GM23338 (cell line): ENCODE measurements at regions not wholly inside any gene's neighbourhood (a gene's known extent, or its start where the extent isn't known, plus 50 kb on each side); places are given as distances from the start of the nearest gene placed in this dataset.

Experiments
- ATAC-seq: fragments of 200-7000 bp; cut with Tn5 transposase; 3 replicates; pipeline ENCODE4 v1.9.1; 2020
- DNase-seq: peaks from one replicate; pipeline ENCODE4 v3.0.0-alpha.2; 2015; ENCODE audit warnings: low spot score
- H2AFZ ChIP-seq: fragments of 200-600 bp; sonication (generic); 2 replicates; pipeline ENCODE4 v1.8.0; 2016; ENCODE audit warnings: antibody characterized with exemption, mild to moderate bottlenecking, moderate library complexity
- H3F3A ChIP-seq: fragments of 200-600 bp; sonication (generic); replicated peaks from 2 replicates; pipeline ENCODE4 v1.8.0; 2017; ENCODE audit warnings: antibody characterized with exemption, mixed run types, low read depth
- H3K27ac ChIP-seq: fragments of 200-600 bp; sonication (generic); 2 replicates; pipeline ENCODE4 v1.6.1; 2016; ENCODE audit warnings: low read depth
- H3K27me3 ChIP-seq: fragments of 200-600 bp; sonication (generic); 2 replicates; pipeline ENCODE4 v1.8.0; 2016; ENCODE audit warnings: mild to moderate bottlenecking, mixed run types, moderate library complexity; ENCODE audit not compliant: insufficient read depth
- H3K36me3 ChIP-seq: fragments of 200-600 bp; sonication (generic); 2 replicates; pipeline ENCODE4 v1.8.0; 2016; ENCODE audit warnings: mild to moderate bottlenecking; ENCODE audit not compliant: insufficient read depth
- H3K4me1 ChIP-seq: fragments of 200-600 bp; sonication (generic); 2 replicates; pipeline ENCODE4 v1.8.0; 2016; ENCODE audit warnings: mild to moderate bottlenecking, moderate library complexity; ENCODE audit not compliant: insufficient read depth
- H3K4me2 ChIP-seq: fragments of 200-600 bp; sonication (generic); 2 replicates; pipeline ENCODE4 v1.7.1; 2017; ENCODE audit warnings: mixed run types
- H3K4me3 ChIP-seq: fragments of 200-600 bp; sonication (generic); 2 replicates; pipeline ENCODE4 v1.6.1; 2016; ENCODE audit warnings: mixed run types
- H3K79me2 ChIP-seq: fragments of 200-600 bp; sonication (generic); replicated peaks from 2 replicates; pipeline ENCODE4 v1.8.0; 2017; ENCODE audit warnings: mild to moderate bottlenecking; ENCODE audit not compliant: insufficient read depth
- H3K9me2 ChIP-seq: fragments of 200-600 bp; sonication (generic); 2 replicates; pipeline ENCODE4 v1.8.0; 2017; ENCODE audit not compliant: insufficient read depth
- H4K20me1 ChIP-seq: fragments of 200-600 bp; sonication (generic); replicated peaks from 2 replicates; pipeline ENCODE4 v1.8.0; 2017; ENCODE audit warnings: mild to moderate bottlenecking; ENCODE audit not compliant: insufficient read depth
- H3K27ac Mint-ChIP-seq: 2 replicates; pipeline ENCODE4 v1.8.0; 2020; ENCODE audit warnings: inconsistent platforms, mild to moderate bottlenecking, moderate library complexity, mixed read lengths
- H3K27me3 Mint-ChIP-seq: 3 replicates; pipeline ENCODE4 v1.8.0; 2022; ENCODE audit warnings: low read depth, mild to moderate bottlenecking, moderate library complexity, mixed read lengths, inconsistent platforms; ENCODE audit not compliant: insufficient read depth, poor library complexity
- H3K36me3 Mint-ChIP-seq: 3 replicates; pipeline ENCODE4 v1.8.0; 2021; ENCODE audit warnings: low read depth, mild to moderate bottlenecking, inconsistent platforms, moderate library complexity, mixed read lengths
- H3K4me1 Mint-ChIP-seq: 3 replicates; pipeline ENCODE4 v1.8.0; 2020; ENCODE audit warnings: mild to moderate bottlenecking, inconsistent platforms, mixed read lengths
- H3K4me3 Mint-ChIP-seq: 3 replicates; pipeline ENCODE4 v1.8.0; 2021; ENCODE audit warnings: moderate library complexity, mild to moderate bottlenecking, inconsistent platforms, mixed read lengths
- H3K9me3 Mint-ChIP-seq: 3 replicates; pipeline ENCODE4 v1.8.0; 2020; ENCODE audit warnings: moderate library complexity, mild to moderate bottlenecking, inconsistent platforms, mixed read lengths
- CREB1 ChIP-seq: fragments of 250-450 bp; sonication (Bioruptor Pico); IDR thresholded peaks from 2 replicates; pipeline ENCODE4 v1.5.0; 2020; ENCODE audit warnings: low read depth, mild to moderate bottlenecking, moderate library complexity
- CTCF ChIP-seq, 2 experiments: fragments of 200-600 bp in 1 of 2; sonication (generic) in 1 of 2; conservative IDR thresholded peaks; 2 replicates each; pipeline versions ENCODE4 v1.5.1 to v1.6.1; 2016 to 2017; ENCODE audit warnings: antibody characterized with exemption in 2 of 2, low read depth in 2 of 2, mild to moderate bottlenecking in 2 of 2, moderate library complexity in 1 of 2
- EZH2phosphoT487 ChIP-seq: fragments of 200-600 bp; sonication (generic); IDR thresholded peaks from one replicate; pipeline ENCODE4 v1.8.1; 2018; ENCODE audit warnings: antibody characterized with exemption; ENCODE audit not compliant: unreplicated experiment
- ZNF114 ChIP-seq: fragments of 250-450 bp; sonication (Bioruptor Pico); IDR thresholded peaks from 2 replicates; pipeline ENCODE4 v1.5.0; 2020; ENCODE audit warnings: mild to moderate bottlenecking, moderate library complexity
- ZNF462 ChIP-seq: fragments of 250-450 bp; sonication (Bioruptor Pico); IDR thresholded peaks from 2 replicates; pipeline ENCODE4 v1.5.0; 2020; ENCODE audit warnings: mild to moderate bottlenecking, moderate library complexity

GRCh38 chr15:53434174-53434678 lies 325.2 kb downstream of the WDR72 start (continued):
- TF ChIP-seq CTCF (conservative IDR thresholded peaks at IDR 0.05; ENCODE audit: low read depth in 2 of 2) (no peak), ZNF114 (CRISPR knock-in tag) (no peak)

- Mint-ChIP-seq H3K4me1 (no peaks in the 10 kb centered on the region), H3K9me3 (no peaks in the 10 kb centered on the region), H3K27me3 (no peaks in the 10 kb centered on the region), H3K4me3 (no peak overlapping the region), H3K27ac (no peak overlapping the region), H3K36me3 (no peaks in the 10 kb centered on the region)
- DNase-seq, result no peak
- H3K9me2 ChIP-seq, result no peaks in the 10 kb centered on the region
- no peaks in the 10 kb centered on the region for H3K4me1 ChIP-seq
- no peak overlapping the region for H3K27ac ChIP-seq
- H2AFZ ChIP-seq, result no peak overlapping the region
- no peaks in the 10 kb centered on the region for H4K20me1 ChIP-seq
- ATAC-seq, result no peak
- H3F3A ChIP-seq, result no peaks in the 10 kb centered on the region
- TF ChIP-seq ZNF462 (CRISPR knock-in tag) (no peak), CREB1 (CRISPR knock-in tag) (no peak), EZH2phosphoT487 (no peak)
- no peaks in the 10 kb centered on the region for H3K79me2 ChIP-seq
- H3K36me3 ChIP-seq, result no peaks in the 10 kb centered on the region
- no peaks in the 10 kb centered on the region for H3K27me3 ChIP-seq
- no peak overlapping the region for H3K4me2 ChIP-seq
- no peak overlapping the region for H3K4me3 ChIP-seq
Measured at GRCh38 chr15:53416219-53416940, 343.1 kb downstream of the WDR72 start.
